ENCODE measurements at regions not wholly inside any gene's neighbourhood (a gene's known extent, or its start where the extent isn't known, plus 50 kb on each side); places are given as distances from the start of the nearest gene placed in this dataset.

GRCh38 chr7:67408109-67408508 lies 411.5 kb downstream of the TYW1 start:
- Histone ChIP-seq H3K36me3 (ENCODE audit: control insufficient read depth in 1 of 2, insufficient read depth in 2 of 2, low read length in 2 of 2) (no peaks in the 10 kb centered on the region), H3K9me3 (ENCODE audit: control insufficient read depth in 1 of 2, low read length in 2 of 2) (peaks cover 0 to 3% of the 10 kb centered on the region in 2 donors), H3K4me3 (ENCODE audit: low read depth in 1 of 2, low read length in 2 of 2) (no peak overlapping the region), H3K9ac (ENCODE audit: low read depth in 1 of 2, low read length in 2 of 2) (no peak overlapping the region), H3K4me1 (ENCODE audit: control insufficient read depth in 1 of 2, insufficient read depth in 2 of 2, low read length in 2 of 2) (no peaks in the 10 kb centered on the region), H3K27me3 (ENCODE audit: control insufficient read depth in 1 of 2, insufficient read depth in 2 of 2, low read length in 2 of 2) (no peaks in the 10 kb centered on the region), H3K27ac (ENCODE audit: low read depth, low read length) (no peak overlapping the region)

- Histone ChIP-seq H3K9ac (ENCODE audit: low read depth in 1 of 2, low read length in 2 of 2) (no peak overlapping the region), H3K4me3 (ENCODE audit: low read depth in 1 of 2, low read length in 2 of 2) (no peak overlapping the region), H3K36me3 (ENCODE audit: control insufficient read depth in 1 of 2, insufficient read depth in 2 of 2, low read length in 2 of 2) (no peaks in the 10 kb centered on the region), H3K27me3 (ENCODE audit: control insufficient read depth in 1 of 2, insufficient read depth in 2 of 2, low read length in 2 of 2) (no peaks in the 10 kb centered on the region), H3K27ac (ENCODE audit: low read depth, low read length) (no peak overlapping the region), H3K9me3 (ENCODE audit: control insufficient read depth in 1 of 2, low read length in 2 of 2) (peaks cover 3% of the 10 kb centered on the region in 2 donors), H3K4me1 (ENCODE audit: control insufficient read depth in 1 of 2, insufficient read depth in 2 of 2, low read length in 2 of 2) (no peaks in the 10 kb centered on the region)
Observed at GRCh38 chr7:67413670-67414069, 417.0 kb downstream of the TYW1 start.

GRCh38 chr7:67414858-67415257 lies 418.2 kb downstream of the TYW1 start:
- no peak overlapping the region for H3K9ac ChIP-seq (ENCODE audit: low read depth in 1 of 2, low read length in 2 of 2)
- H3K27ac ChIP-seq (ENCODE audit: low read depth, low read length) = no peak overlapping the region
- H3K36me3 ChIP-seq (ENCODE audit: control insufficient read depth in 1 of 2, insufficient read depth in 2 of 2, low read length in 2 of 2) = no peaks in the 10 kb centered on the region
- no peaks in the 10 kb centered on the region for H3K4me1 ChIP-seq (ENCODE audit: control insufficient read depth in 1 of 2, insufficient read depth in 2 of 2, low read length in 2 of 2)
- H3K4me3 ChIP-seq (ENCODE audit: low read depth in 1 of 2, low read length in 2 of 2) = no peak overlapping the region
- no peaks in the 10 kb centered on the region for H3K27me3 ChIP-seq (ENCODE audit: control insufficient read depth in 1 of 2, insufficient read depth in 2 of 2, low read length in 2 of 2)
- peaks cover 3% of the 10 kb centered on the region in 2 donors for H3K9me3 ChIP-seq (ENCODE audit: control insufficient read depth in 1 of 2, low read length in 2 of 2)

GRCh38 chr7:67422601-67423000 lies 426.0 kb downstream of the TYW1 start:
- Histone ChIP-seq H3K36me3 (ENCODE audit: control insufficient read depth in 1 of 2, insufficient read depth in 2 of 2, low read length in 2 of 2) (no peaks in the 10 kb centered on the region), H3K27me3 (ENCODE audit: control insufficient read depth in 1 of 2, insufficient read depth in 2 of 2, low read length in 2 of 2) (no peaks in the 10 kb centered on the region), H3K9me3 (ENCODE audit: control insufficient read depth in 1 of 2, low read length in 2 of 2) (no peaks in the 10 kb centered on the region), H3K27ac (ENCODE audit: low read depth, low read length) (no peak overlapping the region), H3K4me1 (ENCODE audit: control insufficient read depth in 1 of 2, insufficient read depth in 2 of 2, low read length in 2 of 2) (no peaks in the 10 kb centered on the region), H3K9ac (ENCODE audit: low read depth in 1 of 2, low read length in 2 of 2) (no peak overlapping the region), H3K4me3 (ENCODE audit: low read depth in 1 of 2, low read length in 2 of 2) (no peak overlapping the region)

- Histone ChIP-seq H3K27ac (ENCODE audit: low read depth, low read length) (no peak overlapping the region), H3K9me3 (ENCODE audit: control insufficient read depth in 1 of 2, low read length in 2 of 2) (no peaks in the 10 kb centered on the region), H3K9ac (ENCODE audit: low read depth in 1 of 2, low read length in 2 of 2) (no peak overlapping the region), H3K4me3 (ENCODE audit: low read depth in 1 of 2, low read length in 2 of 2) (no peak overlapping the region), H3K27me3 (ENCODE audit: control insufficient read depth in 1 of 2, insufficient read depth in 2 of 2, low read length in 2 of 2) (no peaks in the 10 kb centered on the region), H3K4me1 (ENCODE audit: control insufficient read depth in 1 of 2, insufficient read depth in 2 of 2, low read length in 2 of 2) (no peaks in the 10 kb centered on the region), H3K36me3 (ENCODE audit: control insufficient read depth in 1 of 2, insufficient read depth in 2 of 2, low read length in 2 of 2) (no peaks in the 10 kb centered on the region)
Observed at GRCh38 chr7:67423065-67423464, 426.4 kb downstream of the TYW1 start.

GRCh38 chr7:67426654-67427053 lies 430.0 kb downstream of the TYW1 start:
- H3K27me3 ChIP-seq (ENCODE audit: control insufficient read depth in 1 of 2, insufficient read depth in 2 of 2, low read length in 2 of 2) = no peaks in the 10 kb centered on the region
- H3K4me1 ChIP-seq (ENCODE audit: control insufficient read depth in 1 of 2, insufficient read depth in 2 of 2, low read length in 2 of 2) = no peaks in the 10 kb centered on the region
- H3K4me3 ChIP-seq (ENCODE audit: low read depth in 1 of 2, low read length in 2 of 2) = no peak overlapping the region
- H3K9ac ChIP-seq (ENCODE audit: low read depth in 1 of 2, low read length in 2 of 2) = no peak overlapping the region
- H3K36me3 ChIP-seq (ENCODE audit: control insufficient read depth in 1 of 2, insufficient read depth in 2 of 2, low read length in 2 of 2) = no peaks in the 10 kb centered on the region
- H3K27ac ChIP-seq (ENCODE audit: low read depth, low read length) = no peak overlapping the region
- no peaks in the 10 kb centered on the region for H3K9me3 ChIP-seq (ENCODE audit: control insufficient read depth in 1 of 2, low read length in 2 of 2)

GRCh38 chr7:67429735-67430134 lies 433.1 kb downstream of the TYW1 start:
- Histone ChIP-seq H3K27me3 (ENCODE audit: control insufficient read depth in 1 of 2, insufficient read depth in 2 of 2, low read length in 2 of 2) (no peaks in the 10 kb centered on the region), H3K4me1 (ENCODE audit: control insufficient read depth in 1 of 2, insufficient read depth in 2 of 2, low read length in 2 of 2) (no peaks in the 10 kb centered on the region), H3K9me3 (ENCODE audit: control insufficient read depth in 1 of 2, low read length in 2 of 2) (no peaks in the 10 kb centered on the region), H3K36me3 (ENCODE audit: control insufficient read depth in 1 of 2, insufficient read depth in 2 of 2, low read length in 2 of 2) (no peaks in the 10 kb centered on the region), H3K4me3 (ENCODE audit: low read depth in 1 of 2, low read length in 2 of 2) (no peak overlapping the region), H3K27ac (ENCODE audit: low read depth, low read length) (no peak overlapping the region), H3K9ac (ENCODE audit: low read depth in 1 of 2, low read length in 2 of 2) (no peak overlapping the region)

- Histone ChIP-seq H3K9me3 (ENCODE audit: control insufficient read depth in 1 of 2, low read length in 2 of 2) (no peaks in the 10 kb centered on the region), H3K36me3 (ENCODE audit: control insufficient read depth in 1 of 2, insufficient read depth in 2 of 2, low read length in 2 of 2) (no peaks in the 10 kb centered on the region), H3K4me3 (ENCODE audit: low read depth in 1 of 2, low read length in 2 of 2) (no peak overlapping the region), H3K4me1 (ENCODE audit: control insufficient read depth in 1 of 2, insufficient read depth in 2 of 2, low read length in 2 of 2) (no peaks in the 10 kb centered on the region), H3K27me3 (ENCODE audit: control insufficient read depth in 1 of 2, insufficient read depth in 2 of 2, low read length in 2 of 2) (no peaks in the 10 kb centered on the region), H3K27ac (ENCODE audit: low read depth, low read length) (no peak overlapping the region), H3K9ac (ENCODE audit: low read depth in 1 of 2, low read length in 2 of 2) (no peak overlapping the region)
Observed at GRCh38 chr7:67432536-67433234, 436.1 kb downstream of the TYW1 start.

- H3K27ac ChIP-seq (ENCODE audit: low read depth, low read length) = no peak overlapping the region
- no peak overlapping the region for H3K4me3 ChIP-seq (ENCODE audit: low read depth in 1 of 2, low read length in 2 of 2)
- H3K27me3 ChIP-seq (ENCODE audit: control insufficient read depth in 1 of 2, insufficient read depth in 2 of 2, low read length in 2 of 2) = no peaks in the 10 kb centered on the region
- no peaks in the 10 kb centered on the region for H3K9me3 ChIP-seq (ENCODE audit: control insufficient read depth in 1 of 2, low read length in 2 of 2)
- H3K4me1 ChIP-seq (ENCODE audit: control insufficient read depth in 1 of 2, insufficient read depth in 2 of 2, low read length in 2 of 2) = no peaks in the 10 kb centered on the region
- no peak overlapping the region for H3K9ac ChIP-seq (ENCODE audit: low read depth in 1 of 2, low read length in 2 of 2)
- no peaks in the 10 kb centered on the region for H3K36me3 ChIP-seq (ENCODE audit: control insufficient read depth in 1 of 2, insufficient read depth in 2 of 2, low read length in 2 of 2)
Observed at GRCh38 chr7:67435894-67436535, 439.4 kb downstream of the TYW1 start.

- Histone ChIP-seq H3K9ac (ENCODE audit: low read depth in 1 of 2, low read length in 2 of 2) (no peak overlapping the region), H3K9me3 (ENCODE audit: control insufficient read depth in 1 of 2, low read length in 2 of 2) (no peaks in the 10 kb centered on the region), H3K27ac (ENCODE audit: low read depth, low read length) (no peak overlapping the region), H3K36me3 (ENCODE audit: control insufficient read depth in 1 of 2, insufficient read depth in 2 of 2, low read length in 2 of 2) (no peaks in the 10 kb centered on the region), H3K27me3 (ENCODE audit: control insufficient read depth in 1 of 2, insufficient read depth in 2 of 2, low read length in 2 of 2) (no peaks in the 10 kb centered on the region), H3K4me1 (ENCODE audit: control insufficient read depth in 1 of 2, insufficient read depth in 2 of 2, low read length in 2 of 2) (no peaks in the 10 kb centered on the region), H3K4me3 (ENCODE audit: low read depth in 1 of 2, low read length in 2 of 2) (no peak overlapping the region)
Observed at GRCh38 chr7:67438198-67438882, 441.7 kb downstream of the TYW1 start.
